ENCODE measurements at regions not wholly inside any gene's neighbourhood (a gene's known extent, or its start where the extent isn't known, plus 50 kb on each side); places are given as distances from the start of the nearest gene placed in this dataset.
"Not testable (repeated sequence)": the region's sequence is repeated elsewhere in the genome, so short reads cannot be mapped to it uniquely, and the experiment has no call there.

DNA sequence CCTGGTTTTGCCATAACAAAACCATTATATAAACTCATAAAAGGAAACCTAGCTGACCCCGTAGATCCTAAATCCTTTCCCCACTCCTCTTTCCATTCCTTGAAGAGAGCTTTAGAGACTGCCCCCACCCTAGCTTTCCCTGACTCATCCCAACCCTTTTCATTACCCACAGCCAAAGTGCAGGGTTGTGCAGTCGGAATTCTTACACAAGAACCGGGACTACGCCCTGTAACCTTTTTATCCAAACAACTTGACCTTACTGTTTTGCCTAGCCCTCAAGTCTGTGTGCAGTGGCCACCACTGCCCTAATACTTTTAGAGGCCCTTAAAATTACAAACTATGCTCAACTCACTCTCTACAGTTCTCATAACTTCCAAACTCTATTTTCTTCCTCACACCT lies 116.0 kb upstream of the PTPN13 start:
- DNase-seq (ENCODE audit: low spot score): not testable (repeated sequence)

DNA sequence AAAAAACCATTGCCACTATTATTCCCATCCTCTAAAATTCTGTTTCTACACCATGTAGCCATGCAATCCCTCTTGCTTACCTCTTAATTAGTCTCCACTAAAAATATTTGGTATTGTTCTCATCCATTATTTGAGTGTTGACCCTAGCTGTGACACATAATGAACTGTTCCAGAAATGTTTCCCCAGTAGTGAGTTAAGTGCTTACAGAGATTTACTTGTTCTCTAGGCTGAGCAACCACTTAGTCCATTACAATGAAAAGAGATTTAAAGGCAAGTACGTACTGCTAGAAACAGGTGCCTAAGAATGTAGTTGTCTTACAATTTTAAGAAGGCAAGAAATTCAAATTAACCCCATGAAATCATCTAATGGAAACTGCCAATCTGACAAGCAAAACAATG lies 112.7 kb upstream of the PTPN13 start:
- no peak for DNase-seq (ENCODE audit: low spot score)

DNA sequence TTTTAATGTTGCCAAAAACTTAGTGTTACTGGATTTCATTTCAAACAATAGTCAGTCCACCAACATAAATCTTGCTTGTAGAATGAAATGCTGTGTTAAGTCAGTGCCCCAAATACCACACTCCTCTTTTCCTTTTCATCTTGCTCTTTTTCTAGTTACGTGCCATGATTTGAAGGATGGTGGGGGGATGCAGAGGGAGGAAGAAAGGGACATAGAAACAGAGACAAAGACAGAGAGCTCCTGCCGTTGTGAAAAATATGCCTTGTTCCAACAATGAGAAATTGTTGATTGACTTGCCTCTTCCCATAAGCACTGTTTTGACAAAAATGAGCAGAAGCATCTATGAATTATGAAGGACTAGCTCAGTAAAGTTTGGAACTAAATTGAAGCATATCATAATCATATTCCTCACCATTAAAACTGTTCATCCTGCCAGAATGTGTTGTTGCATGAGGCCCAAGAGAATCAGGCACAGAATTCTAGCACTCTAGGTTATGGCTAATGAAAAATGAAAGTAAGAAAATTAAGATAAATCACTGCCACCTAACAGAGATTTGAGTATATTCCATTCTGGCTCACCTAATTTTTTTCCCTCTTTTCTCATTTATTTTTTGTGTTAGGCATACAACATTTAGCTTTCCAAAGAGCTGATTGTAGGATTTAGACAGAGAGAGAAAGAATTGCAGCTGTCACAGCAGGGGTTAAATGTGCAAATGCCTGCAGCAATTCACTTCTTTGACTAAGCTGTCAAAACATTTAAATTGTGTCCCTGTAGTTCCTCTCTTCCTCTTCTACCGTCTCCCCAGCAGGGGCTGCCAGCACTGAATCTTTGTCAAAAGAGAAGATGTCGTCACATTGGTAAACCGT lies 111.6 kb upstream of the PTPN13 start:
- peak; percentile 26 for DNase-seq (ENCODE audit: low spot score)

DNA sequence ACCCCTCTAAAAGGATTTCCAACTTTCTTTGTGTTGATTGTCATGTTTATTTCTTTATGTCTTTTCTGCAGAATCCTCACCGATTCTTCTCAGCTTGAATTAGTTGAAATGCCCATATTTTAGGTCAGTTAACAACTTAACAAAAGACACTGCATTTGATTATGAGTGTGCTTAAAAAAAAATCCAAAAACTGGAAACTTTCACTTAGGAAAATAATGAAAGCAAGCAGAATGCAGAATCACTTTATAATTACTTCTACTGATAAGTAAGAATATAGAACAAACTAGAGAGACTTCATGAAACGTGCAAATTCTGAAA lies 111.0 kb upstream of the PTPN13 start:
- no peak for DNase-seq (ENCODE audit: low spot score)

DNA sequence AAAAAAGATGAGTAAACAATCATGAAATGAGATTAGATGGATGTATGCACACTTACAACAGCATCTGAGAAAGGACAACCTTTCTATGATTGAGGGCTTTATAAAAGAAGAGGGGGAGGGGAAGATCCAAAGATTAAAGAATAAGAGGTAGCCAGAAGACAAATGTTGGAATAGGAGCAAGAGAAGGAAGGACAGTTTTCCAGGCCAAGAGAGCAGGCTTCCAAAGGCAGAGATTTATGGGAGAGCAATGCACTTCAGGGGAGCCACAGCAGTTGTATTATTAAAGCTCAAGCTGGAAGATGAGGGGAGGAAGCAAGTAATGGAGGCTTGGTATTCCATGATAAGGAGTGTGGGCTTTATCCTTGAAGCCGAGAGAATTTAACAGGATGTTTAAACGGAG lies 110.3 kb upstream of the PTPN13 start:
- DNase-seq (ENCODE audit: low spot score): no peak

DNA sequence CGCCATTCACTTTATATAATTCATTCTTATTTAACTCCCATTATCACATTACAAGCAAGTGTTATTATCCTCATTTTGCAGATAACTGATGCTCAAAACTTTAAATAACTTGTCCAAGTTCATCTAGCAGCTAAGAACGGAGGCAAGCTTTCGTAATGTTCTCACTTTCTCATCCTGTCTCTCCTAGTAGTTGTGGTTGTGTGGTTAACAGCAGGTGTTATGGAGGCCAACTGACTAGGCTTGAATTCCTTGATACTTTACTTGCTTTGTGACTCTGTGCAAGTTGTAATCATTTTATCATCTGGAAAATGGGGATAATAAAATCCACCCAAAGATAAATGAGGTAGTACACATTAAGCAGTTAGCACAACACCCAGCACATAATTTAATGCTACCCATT lies 109.9 kb upstream of the PTPN13 start:
- DNase-seq (ENCODE audit: low spot score): no peak

DNA sequence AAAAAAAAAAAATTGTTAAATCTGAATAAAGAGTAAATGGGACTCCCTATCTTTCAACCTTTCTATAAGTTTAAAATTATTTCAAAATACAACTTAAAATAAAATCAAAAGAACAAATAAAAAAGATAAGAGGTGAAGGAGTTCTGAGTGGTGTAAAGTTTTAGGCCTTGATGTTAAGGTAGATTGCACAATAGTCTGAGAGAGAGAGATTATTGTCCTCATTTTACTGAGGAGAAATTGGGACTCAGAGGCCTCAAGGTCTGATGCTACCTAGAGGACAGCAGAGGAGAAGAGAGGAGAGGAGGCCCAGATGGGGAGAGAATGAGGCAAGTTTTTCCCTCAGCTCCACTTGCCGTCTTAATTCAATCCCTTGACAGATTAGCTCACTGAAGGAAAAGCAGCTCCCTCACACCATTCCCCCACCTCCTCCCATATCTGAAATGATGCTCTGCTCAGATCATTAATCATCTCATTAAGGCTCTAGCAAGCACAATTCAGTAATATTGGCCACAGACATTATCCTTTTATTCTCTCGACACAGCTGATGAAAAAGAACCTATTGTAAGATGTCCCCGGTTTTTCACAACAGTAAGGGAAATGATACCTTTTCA lies 106.3 kb upstream of the PTPN13 start:
- DNase-seq (ENCODE audit: low spot score): no peak

DNA sequence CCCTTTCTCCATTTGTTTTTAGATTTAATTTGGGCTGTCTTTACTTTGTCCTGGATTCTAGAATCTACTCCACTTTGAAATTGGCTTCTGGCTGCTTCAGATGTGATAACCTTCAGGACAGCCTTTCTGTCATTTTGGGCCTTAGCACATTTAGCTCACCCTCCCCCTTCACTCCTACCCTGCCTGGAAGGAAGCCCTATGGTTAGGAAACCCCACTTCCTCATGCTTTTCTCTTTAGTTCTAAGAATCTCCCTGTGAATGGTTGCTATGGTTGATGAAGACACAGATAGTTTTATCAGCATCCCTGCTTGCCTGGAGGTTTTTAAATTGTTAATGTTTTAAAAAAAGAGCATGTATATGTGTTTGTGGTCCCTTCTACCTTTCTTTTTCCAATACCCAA lies 100.7 kb upstream of the PTPN13 start:
- no peak for DNase-seq (ENCODE audit: low spot score)

DNA sequence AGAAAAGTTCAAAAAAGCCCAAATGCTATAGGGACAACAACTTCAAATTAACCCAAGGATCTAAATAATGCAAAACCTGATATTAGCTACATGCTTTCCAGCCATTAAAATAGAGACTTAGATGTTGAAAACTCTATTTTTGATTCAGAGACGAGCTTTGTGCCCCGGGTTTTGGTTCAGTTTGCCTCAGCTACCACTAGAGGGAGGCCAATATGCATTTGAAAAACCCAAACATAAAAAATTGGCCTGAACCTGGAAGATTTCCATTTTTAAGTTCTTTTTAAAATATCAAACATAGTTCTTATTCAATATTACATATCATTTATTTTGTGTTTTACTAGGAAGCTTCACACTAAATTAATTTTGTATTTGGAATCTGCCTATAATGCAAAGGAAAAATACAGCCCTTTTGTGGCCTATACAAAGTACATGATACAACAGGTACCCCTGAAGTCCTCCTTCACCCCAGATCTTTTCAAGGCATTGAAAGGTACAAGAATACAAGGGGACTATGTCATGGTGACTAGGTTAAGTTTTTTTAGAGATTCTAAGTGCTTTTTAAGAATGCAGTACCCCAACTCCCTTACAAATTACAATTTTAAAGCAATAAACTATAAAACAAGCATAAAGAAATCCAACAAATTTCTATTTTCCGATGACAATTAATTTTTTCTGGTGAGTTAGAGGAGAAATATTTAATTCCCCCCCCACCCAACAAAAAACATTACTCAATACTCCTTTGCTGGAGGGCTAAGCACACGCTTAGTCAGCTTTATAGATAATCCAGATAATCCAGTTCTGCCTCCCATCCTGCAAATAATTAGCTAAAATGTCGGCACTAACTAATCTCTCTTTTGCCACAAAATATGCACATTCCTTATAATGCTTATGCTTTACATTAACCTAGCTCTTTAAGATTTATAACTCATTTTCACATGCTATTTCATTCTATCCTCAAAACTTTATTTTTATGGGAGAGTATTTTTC lies 97.7 kb upstream of the PTPN13 start:
- DNase-seq (ENCODE audit: low spot score): peak; percentile 65

DNA sequence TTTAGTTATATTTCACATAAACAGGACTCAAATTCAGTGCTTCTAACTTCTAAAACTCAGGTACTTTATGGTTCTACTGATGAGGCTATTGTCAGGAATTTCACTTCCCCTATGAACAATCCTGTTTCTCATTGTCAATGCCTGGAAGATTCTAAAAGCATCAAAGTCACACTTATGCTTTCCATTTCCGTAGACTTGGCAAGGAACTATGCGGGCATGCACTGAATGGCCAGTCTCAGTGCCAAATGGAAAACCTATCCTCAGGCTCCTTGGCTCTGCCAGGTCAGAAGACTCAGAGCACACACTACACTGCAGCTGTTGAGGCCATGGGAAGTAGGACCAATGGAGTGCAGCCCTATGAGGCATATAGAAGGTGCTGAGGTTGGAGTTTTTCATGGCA lies 97.0 kb upstream of the PTPN13 start:
- DNase-seq (ENCODE audit: low spot score): no peak

DNA sequence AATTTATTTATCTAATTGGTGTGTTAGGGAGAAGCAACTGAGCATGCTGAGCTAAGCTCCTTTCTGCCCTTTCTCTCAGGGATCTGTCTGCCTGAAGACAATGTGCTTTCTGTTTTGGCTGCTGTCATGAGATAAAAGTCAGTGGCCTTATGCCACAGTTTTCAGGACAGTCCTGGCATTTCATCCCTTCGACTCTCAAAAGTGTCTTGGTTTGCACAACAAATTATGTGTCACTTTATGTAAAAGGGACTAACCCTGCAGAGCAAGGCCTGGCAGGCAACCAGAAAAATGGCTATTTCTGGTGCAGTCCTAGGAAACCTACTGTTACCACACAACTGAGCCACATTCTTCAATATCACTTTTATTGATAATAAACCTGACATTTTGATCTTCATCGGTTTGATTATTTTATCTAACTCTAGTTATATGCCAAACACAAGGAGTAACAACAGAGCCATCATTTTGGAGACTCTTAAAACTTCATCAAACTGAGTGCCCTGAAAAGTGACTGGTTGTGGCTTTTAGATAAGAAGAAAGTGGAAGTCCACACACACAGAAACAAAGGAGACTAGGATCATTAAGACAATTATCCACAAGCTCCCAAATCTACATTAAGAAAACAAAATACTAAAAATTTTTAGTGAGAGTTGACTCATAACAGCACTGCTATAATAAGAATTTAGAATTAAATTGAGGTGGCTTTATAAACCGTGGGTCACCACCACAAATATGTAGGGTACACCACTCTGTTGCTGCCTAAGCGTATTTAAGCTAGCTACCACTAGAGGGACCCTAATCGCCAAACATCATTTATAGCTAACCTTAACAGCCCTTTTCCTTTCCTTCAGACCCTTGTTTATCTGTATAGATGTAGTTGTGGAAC lies 95.9 kb upstream of the PTPN13 start:
- DNase-seq (ENCODE audit: low spot score): peak; percentile 53

DNA sequence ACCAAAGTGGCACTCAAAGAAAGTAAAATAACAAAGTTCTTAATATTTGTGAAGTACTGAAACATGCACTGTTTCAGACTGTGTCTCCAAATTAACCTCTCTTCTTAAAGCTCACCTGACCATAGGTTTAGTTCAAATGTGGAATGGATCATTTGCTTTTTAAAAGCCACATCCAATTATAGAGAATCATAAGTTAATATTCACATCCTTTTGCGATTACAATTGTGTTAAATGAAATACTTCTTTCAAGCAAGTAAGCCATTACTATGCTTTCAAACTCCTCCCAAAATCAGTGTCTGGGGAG lies 95.3 kb upstream of the PTPN13 start:
- no peak for DNase-seq (ENCODE audit: low spot score)

DNA sequence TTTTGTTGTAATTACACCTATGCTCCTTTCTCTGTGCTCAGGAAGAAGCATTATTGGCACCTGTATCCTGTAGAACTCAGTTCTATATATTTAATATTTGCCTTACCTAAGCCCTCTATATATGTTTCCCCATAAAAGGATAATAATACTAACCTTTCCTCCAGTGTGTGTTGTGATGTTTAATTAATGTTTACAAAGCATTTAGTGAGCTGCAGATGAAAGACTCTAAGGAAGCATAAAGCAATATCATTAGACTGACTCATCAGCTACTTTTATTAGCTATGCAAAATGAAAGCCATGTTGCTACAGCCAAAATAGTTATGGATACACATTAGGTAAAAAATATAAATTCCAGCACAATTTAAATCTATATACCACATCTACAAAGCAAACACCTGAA lies 93.6 kb upstream of the PTPN13 start:
- DNase-seq (ENCODE audit: low spot score): no peak

DNA sequence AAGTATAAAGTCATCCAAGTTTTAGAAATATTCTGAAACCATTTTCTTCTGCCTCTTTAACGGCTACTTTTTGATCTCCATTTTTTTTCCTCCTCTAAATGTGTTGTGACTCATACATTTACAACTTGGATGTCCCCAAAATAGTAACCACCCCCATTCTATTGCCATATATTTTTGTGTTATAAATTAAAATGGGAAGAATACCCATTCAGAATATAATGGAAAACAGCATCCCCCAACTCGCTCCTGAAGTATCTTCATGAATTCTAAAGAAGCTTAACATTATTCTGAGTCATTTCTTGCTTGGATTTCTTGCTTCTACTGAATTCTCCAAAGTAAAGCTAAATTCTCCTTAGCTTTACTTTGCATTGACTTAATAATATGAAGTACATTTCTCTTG lies 92.0 kb upstream of the PTPN13 start:
- DNase-seq (ENCODE audit: low spot score): no peak

DNA sequence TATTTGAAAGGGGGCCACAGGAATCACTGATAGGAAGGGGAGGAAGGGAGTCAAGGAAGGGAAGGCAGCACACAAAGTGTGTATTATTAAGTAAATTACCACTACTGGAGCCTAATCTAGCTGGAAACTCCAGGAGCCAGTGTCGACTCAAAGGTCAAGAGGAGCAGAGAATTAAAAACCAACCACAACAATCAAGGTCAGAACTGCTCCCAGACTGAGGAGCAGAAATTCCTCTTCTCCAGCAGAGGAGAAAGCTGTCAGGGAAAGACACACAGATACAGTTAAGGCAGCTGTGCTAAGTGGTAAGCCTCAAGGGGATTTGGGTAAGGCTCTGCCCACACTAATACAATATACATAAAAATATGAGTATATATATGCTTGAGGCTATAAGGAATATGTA lies 87.5 kb upstream of the PTPN13 start:
- no peak for DNase-seq (ENCODE audit: low spot score)

DNA sequence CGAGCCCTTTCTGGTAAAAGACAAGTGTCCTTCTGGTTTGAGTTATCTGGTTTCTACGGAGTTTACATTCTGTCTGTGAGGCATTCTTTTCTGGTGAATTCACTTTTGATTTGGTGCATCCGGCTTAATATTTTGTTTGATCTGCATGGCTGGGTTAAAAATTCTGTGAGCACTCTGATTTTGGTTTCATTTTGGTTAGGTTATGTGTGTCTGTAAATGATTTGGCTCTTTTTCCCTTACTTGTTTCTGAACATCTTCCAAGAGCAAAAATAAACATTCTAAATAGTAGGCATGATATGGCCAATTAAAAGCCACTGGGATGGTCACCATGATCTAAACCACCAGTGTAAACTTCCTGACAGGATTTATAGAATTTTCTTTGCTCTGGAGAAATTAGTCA lies 85.7 kb upstream of the PTPN13 start:
- no peak for DNase-seq (ENCODE audit: low spot score)

DNA sequence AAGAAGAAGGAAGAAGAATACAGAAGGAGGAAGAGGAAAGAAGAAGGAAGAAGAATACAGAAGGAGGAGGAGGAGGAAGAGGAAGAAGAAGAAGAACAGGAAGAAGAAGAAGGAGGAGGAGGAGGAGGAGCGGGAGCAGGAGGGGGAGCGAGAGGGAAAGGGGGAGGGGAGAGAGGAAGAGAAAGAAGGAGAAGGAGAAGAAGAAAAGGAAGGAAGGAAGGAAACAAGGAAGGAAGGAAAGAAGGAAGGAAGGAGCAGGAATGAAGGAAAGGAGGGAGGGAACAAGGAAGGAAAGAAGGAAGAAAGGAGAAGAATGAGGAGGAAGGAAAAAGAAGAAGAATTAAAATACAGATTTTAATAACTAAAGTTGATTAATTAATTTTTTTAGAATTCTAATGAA lies 82.5 kb upstream of the PTPN13 start:
- no peak for DNase-seq (ENCODE audit: low spot score)

DNA sequence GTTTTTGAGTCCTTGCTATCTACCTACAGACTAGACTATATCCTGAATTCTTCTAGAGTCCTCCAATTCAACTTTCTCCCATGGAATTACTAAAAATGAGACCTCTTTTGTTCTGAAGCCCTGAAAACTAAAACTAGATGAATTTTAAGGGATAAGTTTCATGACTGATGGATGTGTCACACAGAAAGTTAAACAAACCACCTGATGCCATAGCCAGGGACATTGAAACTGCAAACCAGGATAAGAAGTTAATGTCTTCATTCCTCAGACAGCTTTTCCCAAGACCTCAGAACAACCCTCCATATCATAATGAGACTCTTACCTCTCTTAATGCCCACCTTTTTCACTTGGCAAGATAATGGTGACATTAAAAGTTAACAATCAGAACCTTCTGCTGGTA lies 81.5 kb upstream of the PTPN13 start:
- DNase-seq (ENCODE audit: low spot score): no peak

DNA sequence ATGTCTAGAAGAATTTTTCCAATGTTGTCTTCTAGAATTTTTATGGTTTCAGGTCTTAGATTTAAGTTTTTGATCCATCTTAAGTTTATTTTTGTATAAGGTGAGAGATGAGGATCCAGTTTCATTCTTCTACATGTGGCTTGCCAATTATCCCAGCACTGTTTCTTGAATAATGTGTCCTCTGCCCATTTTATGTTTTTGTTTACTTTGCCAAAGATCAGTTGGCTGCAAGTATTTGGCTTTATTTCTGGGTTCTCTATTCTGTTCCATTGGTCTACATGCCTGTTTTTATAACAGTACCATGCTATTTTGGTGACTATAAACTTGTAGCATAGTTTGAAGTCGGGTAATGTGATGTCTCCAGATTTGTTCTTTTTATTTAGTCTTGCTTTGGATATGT lies 78.2 kb upstream of the PTPN13 start:
- DNase-seq (ENCODE audit: low spot score): not testable (repeated sequence)

DNA sequence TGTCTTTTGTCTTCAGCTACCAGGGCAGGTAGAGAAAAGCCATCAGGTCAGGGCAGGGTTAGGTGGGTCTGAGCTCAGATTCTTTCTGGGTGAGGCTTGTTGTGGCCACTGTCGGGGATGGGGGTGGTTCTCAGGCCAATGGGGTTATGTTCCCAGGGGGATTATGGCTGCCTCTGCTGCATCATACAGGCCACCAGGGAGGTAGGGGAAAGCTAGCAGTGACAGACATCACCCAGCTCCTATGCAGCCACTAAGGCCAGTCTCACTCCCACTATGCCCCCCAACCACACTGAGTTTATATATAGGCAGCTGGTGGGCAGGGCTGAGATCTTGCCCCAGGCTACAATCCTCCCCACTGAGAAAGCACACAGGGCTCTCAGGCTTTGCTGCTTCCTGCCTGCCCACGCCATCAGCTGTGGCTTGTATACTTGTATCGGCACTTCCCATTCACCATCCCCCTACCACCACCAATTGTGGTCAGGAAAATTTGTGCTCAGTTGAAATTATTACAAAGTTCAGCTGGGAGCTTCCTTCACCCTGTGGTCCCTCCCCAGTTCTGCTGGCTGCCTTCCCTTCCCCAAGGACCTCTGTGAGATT lies 72.6 kb upstream of the PTPN13 start:
- no peak for DNase-seq (ENCODE audit: low spot score)

DNA sequence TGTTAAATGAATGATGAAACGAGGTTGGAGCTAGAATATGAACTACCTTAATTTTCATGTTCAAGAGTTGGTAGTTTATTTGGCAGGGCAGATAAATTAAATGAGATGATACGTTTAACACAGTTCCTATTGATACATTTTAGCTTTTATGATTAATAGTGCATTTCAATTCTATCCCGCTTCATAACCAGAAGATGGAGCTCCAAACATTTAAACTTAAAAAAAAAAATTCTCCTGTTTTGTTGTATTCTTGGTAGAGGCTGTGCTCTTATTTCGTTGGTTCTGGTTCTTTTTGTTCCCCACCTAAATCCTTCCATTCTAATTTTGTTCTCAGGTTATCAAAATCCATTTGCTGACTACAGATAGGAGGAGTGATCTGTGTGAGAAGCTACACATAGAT lies 71.8 kb upstream of the PTPN13 start:
- no peak for DNase-seq (ENCODE audit: low spot score)
